ENCODE measurements at regions not wholly inside any gene's neighbourhood (a gene's known extent, or its start where the extent isn't known, plus 50 kb on each side); places are given as distances from the start of the nearest gene placed in this dataset.
"Not testable (repeated sequence)": the region's sequence is repeated elsewhere in the genome, so short reads cannot be mapped to it uniquely, and the experiment has no call there.

DNA sequence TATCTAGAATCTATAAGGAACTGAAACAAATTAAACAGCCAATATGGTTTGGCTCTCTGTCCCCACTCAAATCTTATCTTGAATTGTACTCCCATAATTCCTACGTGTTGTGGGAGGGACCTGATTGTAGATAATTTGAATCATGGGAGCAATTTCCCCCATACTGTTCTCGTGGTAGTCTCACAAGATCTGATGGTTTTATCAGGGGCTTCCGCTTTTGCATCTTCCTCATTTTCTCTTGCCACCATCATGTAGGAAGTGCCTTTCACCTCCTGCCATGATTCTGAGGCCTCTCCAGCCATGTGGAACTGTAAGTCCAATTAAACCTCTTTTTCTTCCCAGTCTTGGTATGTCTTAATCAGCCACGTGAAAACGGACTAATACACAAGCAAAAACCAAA lies 185.0 kb downstream of the TBX15 start:
- TF ChIP-seq, protein P1, sequence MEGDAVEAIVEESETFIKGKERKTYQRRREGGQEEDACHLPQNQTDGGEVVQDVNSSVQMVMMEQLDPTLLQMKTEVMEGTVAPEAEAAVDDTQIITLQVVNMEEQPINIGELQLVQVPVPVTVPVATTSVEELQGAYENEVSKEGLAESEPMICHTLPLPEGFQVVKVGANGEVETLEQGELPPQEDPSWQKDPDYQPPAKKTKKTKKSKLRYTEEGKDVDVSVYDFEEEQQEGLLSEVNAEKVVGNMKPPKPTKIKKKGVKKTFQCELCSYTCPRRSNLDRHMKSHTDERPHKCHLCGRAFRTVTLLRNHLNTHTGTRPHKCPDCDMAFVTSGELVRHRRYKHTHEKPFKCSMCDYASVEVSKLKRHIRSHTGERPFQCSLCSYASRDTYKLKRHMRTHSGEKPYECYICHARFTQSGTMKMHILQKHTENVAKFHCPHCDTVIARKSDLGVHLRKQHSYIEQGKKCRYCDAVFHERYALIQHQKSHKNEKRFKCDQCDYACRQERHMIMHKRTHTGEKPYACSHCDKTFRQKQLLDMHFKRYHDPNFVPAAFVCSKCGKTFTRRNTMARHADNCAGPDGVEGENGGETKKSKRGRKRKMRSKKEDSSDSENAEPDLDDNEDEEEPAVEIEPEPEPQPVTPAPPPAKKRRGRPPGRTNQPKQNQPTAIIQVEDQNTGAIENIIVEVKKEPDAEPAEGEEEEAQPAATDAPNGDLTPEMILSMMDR (IDR thresholded peaks at IDR 0.05; ENCODE audit: borderline replicate concordance, extremely low read depth, low read length, poor library complexity, severe bottlenecking): not testable (repeated sequence)
- TF ChIP-seq EZH2 (IDR thresholded peaks at IDR 0.05; ENCODE audit: borderline replicate concordance, low read depth, low read length, severe bottlenecking): not testable (repeated sequence)

Measured in DND-41 (cell line).